G401 (cell line): ENCODE measurements at regions not wholly inside any gene's neighbourhood (a gene's known extent, or its start where the extent isn't known, plus 50 kb on each side); places are given as distances from the start of the nearest gene placed in this dataset.
A peak's percentile ranks its signal among the peaks of the same experiment; 100 is the strongest.
"Not testable (repeated sequence)": the region's sequence is repeated elsewhere in the genome, so short reads cannot be mapped to it uniquely, and the experiment has no call there.

Experiments used
- DNase-seq: peaks from one replicate; pipeline ENCODE4 v3.0.0-alpha.2; 2015; ENCODE audit warnings: low spot score
- in situ Hi-C: cut with HindIII; loops from 2 replicates; pipeline ENCODE4 v1.10.0; 2016; ENCODE audit warnings: low sequenced_read_pairs, mixed read lengths

GRCh38 chr5:118327389-118327788, 661.0 kb downstream of the DTWD2 start:
- in situ Hi-C loops = no loop called here
- DNase-seq = no peak

- in situ Hi-C loops = no loop called here
- no peak for DNase-seq
Measured at GRCh38 chr5:118326481-118327045, 661.8 kb downstream of the DTWD2 start.

- no peak for DNase-seq
- in situ Hi-C loops = no loop called here
Measured at GRCh38 chr5:118325931-118326330, 662.4 kb downstream of the DTWD2 start.

GRCh38 chr5:118323723-118324122, 664.6 kb downstream of the DTWD2 start:
- DNase-seq, in situ Hi-C loops: not testable (repeated sequence)

GRCh38 chr5:118321081-118321480, 667.3 kb downstream of the DTWD2 start:
- no peak for DNase-seq
- in situ Hi-C loops = no loop called here

GRCh38 chr5:118320121-118320520, 668.2 kb downstream of the DTWD2 start:
- no peak for DNase-seq
- in situ Hi-C loops = no loop called here

- in situ Hi-C loops = no loop called here
- DNase-seq = no peak
Measured at GRCh38 chr5:118314931-118315330, 673.4 kb downstream of the DTWD2 start.

- DNase-seq = no peak
- in situ Hi-C loops = no loop called here
Measured at GRCh38 chr5:118311103-118311819, 677.1 kb downstream of the DTWD2 start.

GRCh38 chr5:118310401-118310800, 677.9 kb downstream of the DTWD2 start:
- no peak for DNase-seq
- in situ Hi-C loops = no loop called here

- in situ Hi-C loops = no loop called here
- no peak for DNase-seq
Measured at GRCh38 chr5:118303296-118303695, 685.1 kb downstream of the DTWD2 start.

GRCh38 chr5:118302786-118303185, 685.6 kb downstream of the DTWD2 start:
- DNase-seq = no peak
- in situ Hi-C loops = no loop called here

- in situ Hi-C loops = no loop called here
- DNase-seq = no peak
Measured at GRCh38 chr5:118301696-118302095, 686.7 kb downstream of the DTWD2 start.

- in situ Hi-C loops = no loop called here
- DNase-seq = no peak
Measured at GRCh38 chr5:118295045-118295444, 693.3 kb downstream of the DTWD2 start.

- in situ Hi-C loops = no loop called here
- no peak for DNase-seq
Measured at GRCh38 chr5:118293378-118293777, 695.0 kb downstream of the DTWD2 start.

GRCh38 chr5:118290204-118290603, 698.1 kb downstream of the DTWD2 start:
- in situ Hi-C loops = no loop called here
- no peak for DNase-seq

- DNase-seq, in situ Hi-C loops: not testable (repeated sequence)
Measured at GRCh38 chr5:118284230-118284629, 704.1 kb downstream of the DTWD2 start.

GRCh38 chr5:118282480-118283038, 705.8 kb downstream of the DTWD2 start:
- DNase-seq, in situ Hi-C loops: not testable (repeated sequence)

GRCh38 chr5:118279540-118280294, 708.6 kb downstream of the DTWD2 start:
- in situ Hi-C loops = no loop called here
- peak; percentile 6 for DNase-seq

- DNase-seq = no peak
- in situ Hi-C loops = no loop called here
Measured at GRCh38 chr5:118270526-118270925, 717.8 kb downstream of the DTWD2 start.

GRCh38 chr5:118258223-118258622, 730.1 kb downstream of the DTWD2 start:
- no peak for DNase-seq
- in situ Hi-C loops = no loop called here
